ENCODE measurements at regions not wholly inside any gene's neighbourhood (a gene's known extent, or its start where the extent isn't known, plus 50 kb on each side); places are given as distances from the start of the nearest gene placed in this dataset.

- no peak for TF ChIP-seq CTCF (IDR thresholded peaks at IDR 0.05 in 4 of 5, conservative IDR thresholded peaks at IDR 0.05 in 1 of 5)
- TF ChIP-seq POLR2A (IDR thresholded peaks at IDR 0.05), result no peak
Observed at GRCh38 chr1:47631411-47631995, 193.7 kb downstream of the FOXD2 start.
